ENCODE measurements at regions not wholly inside any gene's neighbourhood (a gene's known extent, or its start where the extent isn't known, plus 50 kb on each side); places are given as distances from the start of the nearest gene placed in this dataset.

- Histone ChIP-seq H3K79me2 (ENCODE audit: low read length) (no peaks in the 10 kb centered on the region), H2AFZ (ENCODE audit: low read depth, low read length) (no peak overlapping the region), H4K20me1 (ENCODE audit: insufficient read depth, low read length) (no peaks in the 10 kb centered on the region), H3K27me3 (ENCODE audit: low read depth, low read length) (no peaks in the 10 kb centered on the region), H3K4me2 (ENCODE audit: low read length) (no peak overlapping the region), H3K27ac (ENCODE audit: low read length) (no peak overlapping the region), H3K9ac (ENCODE audit: low read length) (no peak overlapping the region), H3K4me1 (ENCODE audit: low read length) (peaks cover 9% of the 10 kb centered on the region; the same call in 1 of the 2 replicates), H3K4me3 (ENCODE audit: low read length) (no peak overlapping the region), H3K36me3 (replicated peaks; ENCODE audit: low read depth, low read length) (no peaks in the 10 kb centered on the region), H3K9me3 (ENCODE audit: insufficient read depth, low read length) (no peaks in the 10 kb centered on the region)
- no peak for TF ChIP-seq EZH2phosphoT487 (IDR thresholded peaks at IDR 0.05; ENCODE audit: low read depth)
- TF ChIP-seq, protein P1, sequence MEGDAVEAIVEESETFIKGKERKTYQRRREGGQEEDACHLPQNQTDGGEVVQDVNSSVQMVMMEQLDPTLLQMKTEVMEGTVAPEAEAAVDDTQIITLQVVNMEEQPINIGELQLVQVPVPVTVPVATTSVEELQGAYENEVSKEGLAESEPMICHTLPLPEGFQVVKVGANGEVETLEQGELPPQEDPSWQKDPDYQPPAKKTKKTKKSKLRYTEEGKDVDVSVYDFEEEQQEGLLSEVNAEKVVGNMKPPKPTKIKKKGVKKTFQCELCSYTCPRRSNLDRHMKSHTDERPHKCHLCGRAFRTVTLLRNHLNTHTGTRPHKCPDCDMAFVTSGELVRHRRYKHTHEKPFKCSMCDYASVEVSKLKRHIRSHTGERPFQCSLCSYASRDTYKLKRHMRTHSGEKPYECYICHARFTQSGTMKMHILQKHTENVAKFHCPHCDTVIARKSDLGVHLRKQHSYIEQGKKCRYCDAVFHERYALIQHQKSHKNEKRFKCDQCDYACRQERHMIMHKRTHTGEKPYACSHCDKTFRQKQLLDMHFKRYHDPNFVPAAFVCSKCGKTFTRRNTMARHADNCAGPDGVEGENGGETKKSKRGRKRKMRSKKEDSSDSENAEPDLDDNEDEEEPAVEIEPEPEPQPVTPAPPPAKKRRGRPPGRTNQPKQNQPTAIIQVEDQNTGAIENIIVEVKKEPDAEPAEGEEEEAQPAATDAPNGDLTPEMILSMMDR (IDR thresholded peaks at IDR 0.05; ENCODE audit: low read depth, low read length) = no peak
Observed at GRCh38 chr3:118846176-118846575, 188.5 kb downstream of the IGSF11 start.

Measured in OCI-LY3 (cell line).